SK-N-SH (cell line): ENCODE measurements at regions not wholly inside any gene's neighbourhood (a gene's known extent, or its start where the extent isn't known, plus 50 kb on each side); places are given as distances from the start of the nearest gene placed in this dataset.

Experiments
- CTCF ChIA-PET: fragments of 300-600, 350-600 bp; formaldehyde crosslinking; extraction: SDS; loops from one replicate; lab custom pipeline; 2021; lab: Yijun Ruan, JAX
- POLR2A ChIA-PET: fragments of 350-600 bp; sonication (Branson Sonifier 250); formaldehyde crosslinking; extraction: SDS; loops from one replicate; lab custom pipeline; 2020; ENCODE audit warnings: antibody characterized with exemption, inconsistent platforms; lab: Yijun Ruan, JAX
- DNase-seq: peaks from one replicate; pipeline ENCODE4 v3.0.0; 2012
- H2AFZ ChIP-seq: fragments of 200-600 bp; sonication (generic); 2 replicates; pipeline ENCODE4 v1.8.1; 2016; ENCODE audit warnings: antibody characterized with exemption, mild to moderate bottlenecking, low read depth
- H3F3A ChIP-seq: fragments of 200-600 bp; sonication (generic); replicated peaks from 2 replicates; pipeline ENCODE3; 2016; ENCODE audit warnings: antibody characterized with exemption, mild to moderate bottlenecking; ENCODE audit not compliant: insufficient read depth
- H3K27ac ChIP-seq, 2 experiments: fragments of 200-500 bp in 1 of 2; fragments of 200-600 bp in 1 of 2; sonication (Bioruptor generic) in 1 of 2; sonication (generic), shearing (Covaris generic) in 1 of 2; 2 replicates each; pipeline versions ENCODE4 v1.5.1 to v1.6.1; 2014 to 2016; ENCODE audit warnings: low read depth in 2 of 2, inconsistent platforms in 1 of 2, low read length in 1 of 2, mild to moderate bottlenecking in 1 of 2, mixed read lengths in 1 of 2
- H3K27me3 ChIP-seq: fragments of 200-600 bp; sonication (generic), shearing (Covaris generic); 2 replicates; pipeline ENCODE4 v1.6.1; 2016; ENCODE audit warnings: mixed run types; ENCODE audit not compliant: insufficient read depth
- H3K36me3 ChIP-seq, 2 experiments: fragments of 200-500 bp in 1 of 2; fragments of 200-600 bp in 1 of 2; sonication (Bioruptor generic) in 1 of 2; sonication (generic) in 1 of 2; replicated peaks in 1 of 2; 2 replicates each; pipeline versions ENCODE3 to v1.5.1; 2014 to 2016; ENCODE audit warnings: low read length in 1 of 2, mild to moderate bottlenecking in 1 of 2; ENCODE audit not compliant: insufficient read depth in 2 of 2, control insufficient read depth in 1 of 2
- H3K4me1 ChIP-seq, 2 experiments: fragments of 200-500 bp in 1 of 2; fragments of 200-600 bp in 1 of 2; sonication (Bioruptor generic) in 1 of 2; sonication (generic), shearing (Covaris generic) in 1 of 2; 2 replicates each; pipeline versions ENCODE4 v1.5.1 to v1.6.1; 2014 to 2016; ENCODE audit warnings: low read depth in 1 of 2, low read length in 1 of 2, mixed run types in 1 of 2; ENCODE audit not compliant: insufficient read depth in 2 of 2, control insufficient read depth in 1 of 2
- H3K4me2 ChIP-seq: fragments of 200-600 bp; sonication (generic), shearing (Covaris generic); 2 replicates; pipeline ENCODE4 v1.6.1; 2017; ENCODE audit warnings: mixed run types
- H3K4me3 ChIP-seq, 2 experiments: fragments of 200-500 bp in 1 of 2; fragments of 200-600 bp in 1 of 2; sonication (Bioruptor generic) in 1 of 2; sonication (generic), shearing (Covaris generic) in 1 of 2; 2 replicates each; pipeline versions ENCODE4 v1.5.1 to v1.8.1; 2014 to 2016; ENCODE audit warnings: low read depth in 2 of 2, inconsistent platforms in 1 of 2, low read length in 1 of 2, mild to moderate bottlenecking in 1 of 2, mixed read lengths in 1 of 2, moderate library complexity in 1 of 2
- H3K79me2 ChIP-seq: fragments of 200-600 bp; sonication (generic); 2 replicates; pipeline ENCODE4 v1.8.1; 2017; ENCODE audit warnings: mild to moderate bottlenecking; ENCODE audit not compliant: insufficient read depth
- H3K9ac ChIP-seq: fragments of 200-600 bp; sonication (generic); 2 replicates; pipeline ENCODE4 v1.6.1; 2017; ENCODE audit warnings: mixed run types
- H3K9me2 ChIP-seq: fragments of 200-600 bp; sonication (generic); 2 replicates; pipeline ENCODE4 v1.6.1; 2017; ENCODE audit warnings: mixed run types
- H3K9me3 ChIP-seq: fragments of 200-600 bp; sonication (generic); 2 replicates; pipeline ENCODE4 v1.6.1; 2017; ENCODE audit warnings: mixed run types, mild to moderate bottlenecking, moderate library complexity
- H4K20me1 ChIP-seq: fragments of 200-600 bp; sonication (generic); 2 replicates; pipeline ENCODE4 v1.6.1; 2017; ENCODE audit warnings: mild to moderate bottlenecking, mixed run types; ENCODE audit not compliant: insufficient read depth
- CTCF ChIP-seq: fragments of 200-600 bp; sonication (generic); IDR thresholded peaks from 2 replicates; pipeline ENCODE4 v1.6.1; 2017; ENCODE audit warnings: antibody characterized with exemption, mild to moderate bottlenecking, moderate library complexity
- EP300 ChIP-seq, 2 experiments: IDR thresholded peaks; 2 replicates each; pipeline versions ENCODE4 v1.4.0 to v1.6.1; 2012; ENCODE audit warnings: borderline replicate concordance in 1 of 2, low read depth in 1 of 2, low read length in 1 of 2
- FOSL2 ChIP-seq: IDR thresholded peaks from 2 replicates; pipeline ENCODE4 v1.4.0; 2012; ENCODE audit warnings: low read depth, mild to moderate bottlenecking, moderate library complexity, borderline replicate concordance
- FOXM1 ChIP-seq: IDR thresholded peaks from 2 replicates; pipeline ENCODE4 v1.4.0; 2012; ENCODE audit warnings: low read depth, mild to moderate bottlenecking
- GABPA ChIP-seq: IDR thresholded peaks from 2 replicates; pipeline ENCODE4 v1.4.0; 2012; ENCODE audit warnings: low read depth, mild to moderate bottlenecking
- GATA2 ChIP-seq: sonication (generic); formaldehyde crosslinking; IDR thresholded peaks from 2 replicates; pipeline ENCODE4 v1.5.0; 2020; ENCODE audit warnings: mild to moderate bottlenecking, missing genetic modification reagents
- JUND ChIP-seq: IDR thresholded peaks from 2 replicates; pipeline ENCODE4 v1.4.0; 2012
- PBX3 ChIP-seq: IDR thresholded peaks from 2 replicates; pipeline ENCODE4; 2012
- POLR2AphosphoS5 ChIP-seq: IDR thresholded peaks from 2 replicates; pipeline ENCODE4 v1.6.1; 2012; ENCODE audit warnings: low read depth, low read length
- RCOR1 ChIP-seq: fragments of 150-350 bp; IDR thresholded peaks from 2 replicates; pipeline ENCODE4 v1.6.1; 2017; ENCODE audit warnings: antibody characterized with exemption, low read length
- RFX5 ChIP-seq: IDR thresholded peaks from 2 replicates; pipeline ENCODE4 v1.6.1; 2012; ENCODE audit warnings: mild to moderate bottlenecking, improper control_type of control experiment, low read length
- TAF1 ChIP-seq: IDR thresholded peaks from 2 replicates; pipeline ENCODE4 v1.6.1; 2012; ENCODE audit warnings: low read depth, mild to moderate bottlenecking, low read length, moderate library complexity, borderline replicate concordance
- USF1 ChIP-seq: IDR thresholded peaks from 2 replicates; pipeline ENCODE4 v1.4.0; 2012; ENCODE audit warnings: low read depth, borderline replicate concordance
- USF2 ChIP-seq: fragments of 150-350 bp; IDR thresholded peaks from 2 replicates; pipeline ENCODE4 v1.6.1; 2017; ENCODE audit warnings: antibody characterized with exemption, low read length, low read depth, borderline replicate concordance
- YY1 ChIP-seq: IDR thresholded peaks from 2 replicates; pipeline ENCODE4 v1.4.0; 2012; ENCODE audit warnings: low read depth, mild to moderate bottlenecking
- WGBS: methylation state at CpG from one replicate; pipeline ENCODE4 v1.1.6; 2017; ENCODE audit warnings: low lambda C conversion rate; 5-methylcytosine and 5-hydroxymethylcytosine counted together

GRCh38 chr4:181475359-181475758 lies 767.8 kb upstream of the TENM3 start:
- DNase-seq, result no peak
- TF ChIP-seq FOSL2 (no peak), JUND (no peak), POLR2AphosphoS5 (no peak)
- Histone ChIP-seq H4K20me1 (no peaks in the 10 kb centered on the region), H3K27me3 (no peaks in the 10 kb centered on the region), H3K27ac (no peak overlapping the region), H3K4me3 (no peak overlapping the region), H3F3A (no peaks in the 10 kb centered on the region), H3K9ac (no peak overlapping the region), H3K9me3 (no peaks in the 10 kb centered on the region), H3K4me1 (no peaks in the 10 kb centered on the region), H2AFZ (no peak overlapping the region), H3K9me2 (no peaks in the 10 kb centered on the region), H3K4me2 (no peak overlapping the region), H3K36me3 (no peaks in the 10 kb centered on the region), H3K79me2 (no peaks in the 10 kb centered on the region)
- 53% methylated on average over 3 of the region's 3 CpGs for WGBS
- CTCF ChIA-PET, result no interaction called here
- POLR2A ChIA-PET, result interaction anchor here (0.6 kb wide), 1 partner anchor 1440 kb away, joined by 3 read pairs; no protein-coding TSS in a partner anchor

GRCh38 chr4:181475781-181476507 lies 767.3 kb upstream of the TENM3 start:
- Histone ChIP-seq H4K20me1 (no peaks in the 10 kb centered on the region), H3K9me2 (no peaks in the 10 kb centered on the region), H3K9ac (no peak overlapping the region), H3K4me1 (no peaks in the 10 kb centered on the region), H3K27ac (no peak overlapping the region), H3K36me3 (no peaks in the 10 kb centered on the region), H3K4me3 (no peak overlapping the region), H3F3A (no peaks in the 10 kb centered on the region), H3K79me2 (no peaks in the 10 kb centered on the region), H2AFZ (no peak overlapping the region), H3K27me3 (no peaks in the 10 kb centered on the region), H3K9me3 (no peaks in the 10 kb centered on the region), H3K4me2 (no peak overlapping the region)
- 80% methylated on average over 14 of the region's 14 CpGs for WGBS
- ChIA-PET CTCF (interaction anchor here (1.4 kb wide), 1 partner anchor 333 kb away, joined by 3 read pairs; no protein-coding TSS in a partner anchor), POLR2A (interaction anchor here (0.6 kb wide), 1 partner anchor 1440 kb away, joined by 3 read pairs; no protein-coding TSS in a partner anchor)
- no peak for TF ChIP-seq RFX5
- no peak for TF ChIP-seq TAF1
- no peak for TF ChIP-seq YY1
- TF ChIP-seq FOXM1, result no peak
- no peak for TF ChIP-seq FOSL2
- TF ChIP-seq GABPA, result no peak
- no peak for TF ChIP-seq GATA2 (CRISPR knock-in tag)
- no peak for TF ChIP-seq PBX3
- TF ChIP-seq EP300 (IDR thresholded peaks at IDR 0.05; ENCODE audit: borderline replicate concordance in 1 of 2, low read depth in 1 of 2, low read length in 1 of 2), result no peak
- no peak for TF ChIP-seq USF1
- no peak for TF ChIP-seq USF2
- no peak for TF ChIP-seq RCOR1
- TF ChIP-seq CTCF, result no peak
- DNase-seq, result no peak
